ENCODE measurements at regions not wholly inside any gene's neighbourhood (a gene's known extent, or its start where the extent isn't known, plus 50 kb on each side); places are given as distances from the start of the nearest gene placed in this dataset.

DNA sequence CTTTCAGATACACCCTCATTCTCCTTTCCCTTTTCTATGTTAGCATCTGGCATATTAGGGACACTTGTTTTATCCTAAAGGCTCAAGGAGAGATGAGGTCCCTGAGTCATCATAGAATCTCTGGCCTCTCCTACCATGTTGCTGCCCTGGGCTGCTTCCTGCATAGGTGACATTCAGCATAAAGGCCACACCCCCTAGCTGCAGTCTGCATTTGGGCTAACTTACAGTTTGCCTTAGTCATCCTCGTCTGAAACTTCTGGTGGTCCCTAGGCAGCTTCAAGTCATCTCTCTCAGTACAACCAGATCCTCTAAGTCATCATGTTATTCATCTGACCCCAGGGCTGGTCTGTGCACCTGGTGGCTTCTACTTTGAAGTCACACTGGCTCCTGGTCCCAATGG lies 982.7 kb upstream of the NR2F2 start:
- DNase-seq (ENCODE audit: low spot score): no peak
- in situ Hi-C loops (cut with MboI; ENCODE audit: low pct_unique_long_range_greater_than_20kb, low sequenced_read_pairs, unreplicated experiment): no loop called here
- no peak for TF ChIP-seq CTCF (IDR thresholded peaks at IDR 0.05; ENCODE audit: extremely low read depth, insufficient read depth, missing control alignments)

DNA sequence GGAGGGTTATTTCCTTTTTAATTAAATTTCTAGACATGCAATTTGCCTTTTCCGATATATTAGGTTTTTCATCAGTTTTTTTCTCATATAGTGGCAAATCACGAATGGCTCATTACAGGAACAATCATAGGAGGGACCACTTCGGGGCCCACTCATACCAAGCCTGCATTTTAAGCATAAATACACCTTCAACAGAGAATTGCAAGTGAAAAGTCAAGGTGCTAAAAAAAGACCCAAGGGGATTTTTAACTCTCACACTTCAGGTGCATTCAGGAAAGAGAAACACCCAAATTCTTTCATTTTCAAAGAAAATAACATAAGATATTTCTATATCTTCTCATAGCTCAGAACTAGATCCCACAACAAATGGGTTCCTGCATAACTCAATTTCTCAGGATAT lies 979.6 kb upstream of the NR2F2 start:
- no peak for DNase-seq (ENCODE audit: low spot score)
- in situ Hi-C loops (cut with MboI; ENCODE audit: low pct_unique_long_range_greater_than_20kb, low sequenced_read_pairs, unreplicated experiment): no loop called here
- no peak for TF ChIP-seq CTCF (IDR thresholded peaks at IDR 0.05; ENCODE audit: extremely low read depth, insufficient read depth, missing control alignments)

GRCh38 chr15:95352631-95353187 lies 977.8 kb upstream of the NR2F2 start:
- in situ Hi-C loops (cut with MboI; ENCODE audit: low pct_unique_long_range_greater_than_20kb, low sequenced_read_pairs, unreplicated experiment): no loop called here
- no peak for TF ChIP-seq CTCF (IDR thresholded peaks at IDR 0.05; ENCODE audit: extremely low read depth, insufficient read depth, missing control alignments)
- no peak for DNase-seq (ENCODE audit: low spot score)

- no peak for TF ChIP-seq CTCF (IDR thresholded peaks at IDR 0.05; ENCODE audit: extremely low read depth, insufficient read depth, missing control alignments)
- DNase-seq (ENCODE audit: low spot score): no peak
- in situ Hi-C loops (cut with MboI; ENCODE audit: low pct_unique_long_range_greater_than_20kb, low sequenced_read_pairs, unreplicated experiment): no loop called here
Measured at GRCh38 chr15:95353512-95353911, 977.0 kb upstream of the NR2F2 start.

GRCh38 chr15:95359966-95360365 lies 970.5 kb upstream of the NR2F2 start:
- DNase-seq (ENCODE audit: low spot score): no peak
- in situ Hi-C loops (cut with MboI; ENCODE audit: low pct_unique_long_range_greater_than_20kb, low sequenced_read_pairs, unreplicated experiment): no loop called here
- no peak for TF ChIP-seq CTCF (IDR thresholded peaks at IDR 0.05; ENCODE audit: extremely low read depth, insufficient read depth, missing control alignments)

GRCh38 chr15:95362306-95362705 lies 968.2 kb upstream of the NR2F2 start:
- DNase-seq (ENCODE audit: low spot score): no peak
- in situ Hi-C loops (cut with MboI; ENCODE audit: low pct_unique_long_range_greater_than_20kb, low sequenced_read_pairs, unreplicated experiment): no loop called here
- TF ChIP-seq CTCF (IDR thresholded peaks at IDR 0.05; ENCODE audit: extremely low read depth, insufficient read depth, missing control alignments): no peak

DNA sequence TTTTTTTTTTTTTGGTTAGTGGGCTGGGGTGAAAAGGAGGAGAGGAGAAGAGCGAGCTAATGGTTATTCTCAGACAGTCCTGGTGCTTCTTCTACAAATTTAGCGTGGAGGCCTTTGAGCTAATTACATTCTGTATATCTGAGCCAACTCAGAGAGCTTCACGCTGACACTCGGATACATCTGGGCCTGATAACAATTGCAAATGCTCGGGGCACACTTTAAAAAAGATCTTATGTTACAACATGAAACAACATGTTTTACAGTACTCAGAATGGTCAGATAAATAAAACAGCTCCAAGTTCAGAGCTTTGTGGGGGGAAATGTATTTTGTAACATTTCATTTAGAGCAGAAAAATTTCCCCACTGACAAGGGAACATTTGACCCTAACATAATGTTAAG lies 966.9 kb upstream of the NR2F2 start:
- in situ Hi-C loops (cut with MboI; ENCODE audit: low pct_unique_long_range_greater_than_20kb, low sequenced_read_pairs, unreplicated experiment): no loop called here
- TF ChIP-seq CTCF (IDR thresholded peaks at IDR 0.05; ENCODE audit: extremely low read depth, insufficient read depth, missing control alignments): no peak
- no peak for DNase-seq (ENCODE audit: low spot score)
